ENCODE measurements at regions not wholly inside any gene's neighbourhood (a gene's known extent, or its start where the extent isn't known, plus 50 kb on each side); places are given as distances from the start of the nearest gene placed in this dataset.

- TF ChIP-seq CTCF (IDR thresholded peaks at IDR 0.05) = no peak
- TF ChIP-seq POLR2AphosphoS5 (IDR thresholded peaks at IDR 0.05) = no peak
Observed at GRCh38 chrX:14274691-14275090, 245.0 kb upstream of the GEMIN8 start.
